ENCODE measurements at regions not wholly inside any gene's neighbourhood (a gene's known extent, or its start where the extent isn't known, plus 50 kb on each side); places are given as distances from the start of the nearest gene placed in this dataset.
"Not testable (repeated sequence)": the region's sequence is repeated elsewhere in the genome, so short reads cannot be mapped to it uniquely, and the experiment has no call there.

DNA sequence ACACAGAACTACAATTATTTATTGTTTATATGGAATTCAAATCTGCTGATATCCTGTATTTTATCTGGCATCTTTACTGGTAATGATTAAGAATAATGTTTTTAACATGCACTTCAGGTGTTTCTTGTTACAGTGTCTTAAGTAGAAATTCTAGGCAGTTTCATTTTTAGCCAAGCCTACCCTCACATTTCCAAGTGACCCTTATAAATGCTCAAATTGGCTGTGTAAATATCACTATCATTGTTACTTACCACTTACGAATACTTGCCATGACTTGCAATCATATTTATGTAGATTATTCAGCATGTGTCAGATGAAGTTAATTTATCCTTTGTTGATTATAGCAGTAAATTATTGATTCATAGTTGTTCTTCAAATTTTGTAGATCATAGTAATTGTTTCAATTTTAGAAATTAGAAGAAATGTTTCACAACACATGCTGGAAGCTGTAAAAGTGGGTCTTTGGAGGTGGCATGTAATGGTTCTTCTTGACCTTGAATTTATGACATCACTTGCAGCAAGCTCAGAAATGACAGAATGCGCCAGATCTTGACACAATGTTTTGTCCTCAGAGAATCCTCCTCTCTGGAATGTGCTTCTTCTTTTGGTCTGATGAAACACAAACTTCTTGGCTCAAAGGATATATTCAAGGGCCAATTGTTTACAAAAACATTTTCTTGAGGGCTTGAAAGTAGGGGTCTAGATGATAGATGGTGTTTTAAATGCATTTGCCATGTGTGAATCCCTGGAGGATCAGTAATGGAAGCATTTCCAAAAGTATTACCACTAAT, 471.8 kb downstream of the COL12A1 start:
- DNase-seq (ENCODE audit: low read depth in 2 of 3, low spot score in 2 of 3): no peak

DNA sequence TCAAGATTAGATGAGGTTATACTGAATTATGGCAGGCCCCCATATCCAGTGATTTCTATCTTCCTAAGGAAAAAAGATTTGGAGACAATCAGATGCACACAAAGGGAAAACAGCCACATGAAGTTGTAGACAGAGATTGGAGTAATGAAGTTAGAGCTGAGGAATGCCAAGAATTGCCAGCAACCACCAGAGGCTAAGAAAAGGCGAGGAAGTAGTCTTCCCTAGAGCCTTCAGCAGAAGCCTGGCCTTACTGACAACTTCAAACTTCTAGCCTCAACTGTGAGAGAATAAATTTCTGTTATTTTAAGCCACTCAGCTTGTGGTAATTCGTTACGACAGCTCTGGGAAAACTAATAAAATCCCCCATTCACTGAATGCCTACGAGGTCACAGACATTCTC, 473.9 kb downstream of the COL12A1 start:
- DNase-seq (ENCODE audit: low read depth in 2 of 3, low spot score in 2 of 3): no peak

DNA sequence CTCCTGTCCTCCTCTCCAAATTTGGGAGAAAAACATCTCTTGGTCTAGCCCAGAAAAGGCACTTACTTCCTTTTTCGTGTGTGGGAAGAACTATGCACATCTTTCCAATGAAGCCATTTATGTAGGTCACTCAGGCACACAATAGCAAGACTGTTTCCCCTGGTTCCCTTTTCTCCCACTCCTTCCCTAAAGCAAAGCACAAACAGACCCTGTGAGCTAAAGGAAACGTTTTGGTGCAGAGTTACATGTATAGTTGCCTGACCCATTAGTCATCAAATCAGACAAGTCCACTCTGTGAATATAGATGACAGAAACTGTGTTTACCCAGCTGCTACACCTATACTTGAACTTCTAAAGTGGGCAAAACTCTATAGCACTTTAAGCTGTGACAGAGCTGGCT, 474.6 kb downstream of the COL12A1 start:
- no peak for DNase-seq (ENCODE audit: low read depth in 2 of 3, low spot score in 2 of 3)

DNA sequence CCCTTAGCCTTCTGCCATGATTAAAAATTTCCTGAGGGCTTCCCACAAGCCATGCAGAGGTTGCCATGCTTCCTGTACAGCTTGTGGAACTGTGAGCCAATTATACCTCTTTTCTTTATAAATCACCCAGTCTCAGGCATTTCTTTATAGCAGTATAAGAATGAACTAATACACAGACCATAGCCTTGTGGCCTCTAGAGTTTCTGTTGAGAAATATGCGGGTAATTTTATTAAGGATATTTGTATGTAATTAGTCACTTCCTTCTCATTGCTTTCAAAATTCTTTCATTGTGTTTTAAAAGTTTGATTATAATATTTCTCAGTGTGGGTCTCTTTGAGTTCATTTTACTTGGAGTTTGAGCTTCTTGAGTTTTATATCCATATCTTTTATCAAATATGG, 484.9 kb downstream of the COL12A1 start:
- no peak for DNase-seq (ENCODE audit: low read depth in 2 of 3, low spot score in 2 of 3)

DNA sequence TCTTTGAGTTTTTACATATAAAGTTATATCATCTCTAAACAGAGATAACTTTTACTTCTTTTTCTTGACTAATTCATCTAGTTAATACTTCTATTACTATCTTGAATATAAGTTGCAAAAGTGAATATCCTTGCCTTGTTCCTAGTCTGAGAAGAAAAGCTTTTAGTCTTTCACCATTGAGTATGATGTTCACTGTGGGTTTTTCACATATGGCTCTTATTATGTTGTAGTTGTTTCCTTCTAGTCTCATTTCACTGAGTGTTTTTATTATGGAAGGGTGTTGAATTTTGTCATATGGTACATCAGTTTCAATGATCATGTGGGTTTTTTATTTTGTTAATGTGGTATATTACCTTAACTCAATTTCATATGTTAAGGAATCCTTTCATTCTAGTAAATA, 488.3 kb downstream of the COL12A1 start:
- no peak for DNase-seq (ENCODE audit: low read depth in 2 of 3, low spot score in 2 of 3)

DNA sequence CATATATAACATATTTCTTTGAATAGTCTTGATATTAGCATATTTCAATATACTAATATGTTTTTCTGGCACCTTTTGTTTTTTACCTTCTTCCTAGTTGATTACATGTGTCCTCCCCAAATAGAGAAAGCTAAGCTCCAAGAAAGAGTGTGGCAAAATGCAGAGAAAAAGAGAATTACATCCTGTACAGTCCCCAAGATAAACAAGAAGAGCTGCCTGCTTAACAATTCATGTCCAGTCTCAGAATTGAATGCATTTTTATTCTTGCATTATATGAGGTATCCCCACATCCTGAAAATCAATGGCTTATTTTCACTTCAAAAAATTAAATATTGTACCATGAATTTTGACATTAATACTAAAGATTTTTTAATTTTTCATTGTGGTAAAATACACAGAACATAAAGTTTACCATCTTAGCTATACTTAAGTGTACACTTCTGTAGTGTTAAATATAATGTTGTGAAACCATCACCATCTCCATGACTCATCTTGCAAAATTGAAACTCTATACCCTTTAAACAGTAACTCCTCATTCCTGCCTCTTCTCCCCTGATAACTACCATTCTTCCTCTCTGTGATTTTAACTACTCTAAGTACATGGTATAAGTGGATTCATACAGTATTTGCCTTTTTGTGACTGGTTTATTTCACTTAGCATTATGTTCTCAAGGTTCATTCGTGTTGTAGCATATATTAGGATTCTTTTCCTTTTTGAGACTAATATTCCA, 490.3 kb downstream of the COL12A1 start:
- no peak for DNase-seq (ENCODE audit: low read depth in 2 of 3, low spot score in 2 of 3)

DNA sequence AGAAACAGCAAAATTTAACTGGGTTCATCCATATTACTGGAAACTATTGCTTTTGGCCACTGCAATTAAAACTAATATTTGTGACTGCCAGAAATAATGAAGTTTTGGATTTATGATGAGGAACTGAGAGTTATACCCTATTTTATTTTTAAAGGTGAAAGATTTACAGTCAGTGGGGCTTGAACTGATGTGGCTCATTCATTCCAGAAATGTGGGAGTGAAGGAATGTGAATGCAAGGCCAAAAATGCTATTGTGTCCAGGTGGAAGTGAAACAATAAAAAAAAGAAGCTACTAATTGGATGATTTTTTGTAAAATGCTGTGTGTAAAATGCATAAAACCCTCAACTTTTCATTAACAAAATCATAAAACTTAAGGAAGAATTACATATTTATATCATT, 491.9 kb downstream of the COL12A1 start:
- no peak for DNase-seq (ENCODE audit: low read depth in 2 of 3, low spot score in 2 of 3)

DNA sequence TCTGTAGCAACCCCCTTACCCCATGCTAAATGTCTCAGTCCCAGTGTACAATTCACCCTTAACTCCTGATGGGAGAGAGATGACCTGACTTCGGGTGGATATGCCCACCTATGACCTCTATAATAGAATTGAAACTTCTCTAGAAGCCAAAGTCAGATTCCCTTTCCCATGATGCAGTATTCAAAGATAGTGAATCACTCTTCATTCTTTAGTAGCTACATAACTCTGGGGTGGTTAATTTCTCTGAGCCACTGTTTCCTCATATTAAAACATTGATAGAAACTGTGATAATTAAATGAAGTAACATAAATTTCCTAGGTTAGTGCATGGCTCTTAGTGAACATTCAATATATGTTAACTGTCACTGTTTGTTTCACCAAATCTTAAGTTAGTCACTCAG, 500.4 kb downstream of the COL12A1 start:
- no peak for DNase-seq (ENCODE audit: low read depth in 2 of 3, low spot score in 2 of 3)

DNA sequence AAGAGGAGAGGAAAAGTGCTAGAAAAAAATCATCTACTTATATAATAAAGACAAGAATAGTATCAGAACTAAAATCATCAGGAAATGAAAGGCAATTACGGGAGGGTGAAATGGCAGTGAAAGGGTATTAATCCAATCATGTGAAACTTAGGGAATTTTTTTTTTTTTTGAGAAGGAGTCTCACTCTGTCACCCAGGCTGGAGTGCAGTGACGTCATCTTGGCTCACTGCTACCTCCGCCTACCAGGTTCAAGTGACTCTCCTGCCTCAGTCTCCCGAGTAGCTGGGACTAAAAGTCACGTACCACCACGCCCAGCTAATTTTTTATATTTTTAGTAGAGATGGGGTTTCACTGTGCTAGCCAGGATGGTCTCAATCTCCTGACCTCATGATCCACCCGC, 501.3 kb downstream of the COL12A1 start:
- not testable (repeated sequence) for DNase-seq (ENCODE audit: low read depth in 2 of 3, low spot score in 2 of 3)

DNA sequence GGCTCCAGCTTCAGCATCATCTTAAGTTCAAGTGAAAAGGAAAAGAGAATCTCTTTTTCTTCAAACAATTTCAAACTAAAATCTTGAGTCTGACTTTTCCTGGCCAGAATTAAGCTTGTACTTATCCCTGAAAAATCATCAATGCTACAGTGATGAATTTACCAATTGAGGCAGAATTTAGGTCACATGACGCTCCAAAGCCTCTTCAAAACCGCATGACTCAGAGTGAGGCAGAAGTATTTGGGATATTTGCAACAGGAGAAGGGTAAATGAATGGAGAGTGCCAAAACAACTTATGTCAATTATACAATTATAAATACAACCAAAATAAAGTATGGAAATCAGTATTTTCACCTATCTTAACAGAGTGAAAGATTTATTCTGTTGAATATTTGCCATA, 515.5 kb downstream of the COL12A1 start:
- DNase-seq (ENCODE audit: low read depth in 2 of 3, low spot score in 2 of 3): no peak

DNA sequence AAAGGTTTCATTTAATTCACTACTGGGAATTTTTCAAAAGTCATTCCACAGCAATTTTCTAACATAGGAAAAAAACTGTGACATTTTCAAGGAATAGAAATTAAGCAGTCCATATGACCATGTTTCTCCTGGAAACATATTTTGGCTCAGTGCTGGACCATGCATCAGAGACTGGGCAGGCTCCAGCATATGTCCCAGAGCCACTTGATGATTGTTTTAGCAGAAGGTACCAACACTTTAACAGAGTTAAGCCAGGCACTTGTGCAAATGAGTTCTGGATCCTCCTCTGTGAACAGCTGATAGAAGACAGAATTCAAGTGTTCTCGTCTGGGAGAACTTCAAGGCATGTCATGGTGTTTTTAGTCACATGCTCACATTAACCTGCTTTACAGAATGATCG, 516.3 kb downstream of the COL12A1 start:
- no peak for DNase-seq (ENCODE audit: low read depth in 2 of 3, low spot score in 2 of 3)

DNA sequence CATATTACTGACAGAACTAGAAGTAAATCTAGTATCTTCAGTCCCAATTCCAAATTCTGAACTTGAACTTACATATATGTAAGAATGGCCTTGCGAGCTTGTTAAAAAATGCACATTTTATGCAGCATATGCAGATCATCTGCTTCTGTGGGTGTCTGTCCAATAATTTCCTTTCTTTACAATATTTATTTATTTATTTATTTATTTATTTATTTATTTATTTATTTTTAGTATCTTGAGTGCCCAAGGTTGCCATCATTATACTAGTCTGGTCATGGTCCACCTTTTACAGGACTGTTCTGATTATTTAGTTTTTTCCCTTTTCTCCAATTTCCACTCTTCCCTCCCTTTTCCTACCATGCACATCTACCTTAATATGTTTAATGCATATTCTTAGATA, 528.4 kb downstream of the COL12A1 start:
- no peak for DNase-seq (ENCODE audit: low read depth in 2 of 3, low spot score in 2 of 3)

DNA sequence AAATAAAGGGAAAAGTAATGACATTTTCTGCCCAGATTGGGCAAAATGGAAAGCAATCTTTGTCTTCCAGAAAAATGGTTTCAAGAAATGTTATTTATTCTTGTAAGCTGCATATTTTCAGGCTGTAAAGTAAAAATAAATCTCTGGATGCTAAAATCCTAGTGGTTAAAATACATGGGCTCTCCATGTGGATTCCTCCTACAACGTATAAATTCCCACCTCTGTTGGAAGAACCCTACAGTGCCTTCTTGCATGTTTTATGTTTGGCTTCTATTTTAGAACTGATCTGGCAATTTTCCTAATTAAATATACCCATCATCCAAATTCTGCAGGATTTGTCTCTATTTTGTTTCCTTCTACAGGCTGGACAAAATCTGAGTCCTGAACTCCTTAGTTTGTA, 528.9 kb downstream of the COL12A1 start:
- DNase-seq (ENCODE audit: low read depth in 2 of 3, low spot score in 2 of 3): no peak

DNA sequence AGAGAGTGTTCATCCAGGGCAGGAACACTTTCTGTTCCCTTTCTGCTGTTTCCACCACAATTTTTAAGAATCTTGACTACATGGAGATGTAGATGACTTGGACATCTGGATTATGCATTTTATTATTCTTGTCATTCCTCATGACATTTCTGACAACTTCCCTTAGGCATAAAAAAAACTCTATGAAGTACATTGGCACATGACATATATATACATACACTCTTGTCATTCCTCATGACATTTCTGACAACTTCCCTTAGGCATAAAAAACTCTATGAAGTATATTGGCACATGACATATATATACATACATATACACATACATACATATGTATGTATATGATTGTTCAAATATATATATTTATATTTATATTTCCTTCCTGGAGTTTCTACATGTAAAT, 531.5 kb downstream of the COL12A1 start:
- no peak for DNase-seq (ENCODE audit: low read depth in 2 of 3, low spot score in 2 of 3)

DNA sequence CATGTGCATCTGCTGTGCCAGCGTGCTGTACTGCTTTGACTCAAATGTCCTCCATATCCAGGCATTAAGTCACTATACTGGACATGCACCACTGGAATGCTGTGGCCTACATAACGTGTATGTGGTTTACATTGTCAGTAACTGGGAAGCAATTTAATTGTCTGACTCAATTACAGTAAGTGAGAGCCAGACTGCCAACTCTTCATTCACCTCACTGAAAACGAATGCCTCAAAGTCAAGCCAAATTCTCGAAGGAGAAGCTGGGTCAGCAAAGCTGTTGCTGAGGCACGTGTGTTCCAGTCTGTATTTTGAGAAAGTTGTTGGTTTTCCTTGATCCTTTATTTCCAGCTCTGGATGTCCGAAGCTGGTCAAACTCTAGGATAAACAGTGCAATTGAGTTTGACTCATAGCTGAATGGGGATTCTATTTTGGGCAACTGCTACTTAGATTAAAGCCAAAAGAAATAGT, 534.3 kb downstream of the COL12A1 start:
- DNase-seq (ENCODE audit: low read depth in 2 of 3, low spot score in 2 of 3): no peak

DNA sequence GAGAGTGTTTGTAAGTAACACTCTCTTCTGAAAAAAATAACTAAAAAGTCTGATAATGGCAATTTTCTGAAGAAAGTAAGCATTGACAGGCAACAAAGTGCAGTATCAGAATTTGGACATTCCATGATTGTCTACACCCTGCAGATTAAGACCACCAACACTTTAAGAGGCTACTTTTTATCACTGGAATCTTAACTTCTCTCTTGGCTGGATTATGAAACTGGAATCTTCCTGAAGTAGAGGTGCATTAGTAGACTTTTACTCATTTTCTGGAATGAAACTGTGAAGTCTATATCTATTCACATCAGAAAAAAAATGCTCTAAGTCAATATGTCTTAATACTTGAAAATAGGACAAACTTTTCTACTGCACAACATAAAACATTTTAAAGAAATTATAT, 547.5 kb downstream of the COL12A1 start:
- no peak for DNase-seq (ENCODE audit: low read depth in 2 of 3, low spot score in 2 of 3)

DNA sequence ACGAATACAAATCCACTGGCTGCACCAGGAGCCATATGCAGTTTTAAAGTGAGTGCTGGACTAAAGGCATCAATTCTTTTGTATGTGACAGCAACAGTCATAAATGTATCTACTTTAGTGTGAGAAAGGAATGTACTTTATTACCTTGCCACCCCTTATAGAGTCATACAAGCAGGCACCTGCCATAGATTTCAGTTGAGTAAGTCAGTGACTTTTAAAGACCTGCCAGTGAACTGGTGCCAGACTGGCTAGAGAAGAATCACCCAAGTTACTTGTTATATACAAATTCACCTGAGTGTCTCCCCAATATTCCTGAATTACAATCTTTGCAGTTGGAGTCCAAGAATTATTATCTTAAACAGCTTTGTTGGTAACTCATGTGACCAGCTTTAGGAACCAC, 547.9 kb downstream of the COL12A1 start:
- no peak for DNase-seq (ENCODE audit: low read depth in 2 of 3, low spot score in 2 of 3)

DNA sequence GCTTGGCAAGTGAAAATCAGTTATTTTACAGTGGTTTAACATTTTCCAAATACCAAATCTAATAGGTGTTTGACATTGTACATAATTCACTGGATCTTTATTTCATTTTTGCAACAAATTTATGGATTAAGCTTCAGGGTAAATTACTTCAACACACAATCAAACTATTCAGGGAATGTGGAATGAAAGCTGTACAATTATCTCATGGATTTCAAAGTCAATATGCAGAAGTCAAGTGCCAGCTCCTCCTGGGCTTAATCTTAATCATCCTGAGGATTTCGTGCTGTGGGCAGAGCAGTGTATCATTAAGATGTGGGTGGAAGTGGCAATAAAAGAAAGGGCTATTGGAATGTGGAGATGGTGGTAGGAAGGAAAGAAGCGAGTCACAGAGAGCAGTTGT, 548.8 kb downstream of the COL12A1 start:
- no peak for DNase-seq (ENCODE audit: low read depth in 2 of 3, low spot score in 2 of 3)

DNA sequence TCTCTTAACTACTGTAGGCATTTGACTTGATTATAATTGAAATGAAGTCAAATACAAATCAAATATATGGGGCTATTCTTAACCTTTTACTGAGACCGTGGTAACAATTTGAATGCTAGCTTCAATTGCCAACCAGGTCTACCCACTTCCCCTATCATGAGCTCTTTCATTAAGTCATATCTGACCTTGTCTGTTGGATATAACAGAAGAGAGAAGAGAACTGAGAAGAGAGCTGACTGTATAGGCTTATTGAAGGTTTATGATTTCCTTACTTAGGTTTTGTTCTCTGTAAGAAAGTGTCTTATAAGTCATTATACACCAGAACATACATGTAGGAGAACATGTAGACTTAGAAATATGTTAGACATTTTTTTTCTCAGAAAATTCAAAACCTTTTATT, 549.4 kb downstream of the COL12A1 start:
- DNase-seq (ENCODE audit: low read depth in 2 of 3, low spot score in 2 of 3): no peak

DNA sequence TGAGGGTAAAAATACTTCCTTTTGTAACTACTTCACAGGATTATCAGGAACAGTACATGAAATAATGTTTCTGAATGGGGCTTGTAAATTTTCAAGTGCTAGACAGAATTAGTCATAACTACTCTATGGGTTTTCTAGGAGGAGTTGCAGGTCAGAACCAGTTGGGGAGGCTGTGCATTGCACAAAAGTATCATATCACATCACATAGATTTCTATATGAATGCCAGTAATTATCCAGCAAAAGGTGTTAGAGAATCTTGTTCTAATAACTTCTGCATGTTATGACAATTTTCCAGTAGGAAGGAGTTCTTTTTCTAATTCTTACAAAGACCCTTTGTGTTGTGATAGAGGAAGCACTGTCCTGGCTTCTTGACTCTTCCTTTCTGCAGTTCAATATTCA, 551.6 kb downstream of the COL12A1 start:
- DNase-seq (ENCODE audit: low read depth in 2 of 3, low spot score in 2 of 3): no peak

DNA sequence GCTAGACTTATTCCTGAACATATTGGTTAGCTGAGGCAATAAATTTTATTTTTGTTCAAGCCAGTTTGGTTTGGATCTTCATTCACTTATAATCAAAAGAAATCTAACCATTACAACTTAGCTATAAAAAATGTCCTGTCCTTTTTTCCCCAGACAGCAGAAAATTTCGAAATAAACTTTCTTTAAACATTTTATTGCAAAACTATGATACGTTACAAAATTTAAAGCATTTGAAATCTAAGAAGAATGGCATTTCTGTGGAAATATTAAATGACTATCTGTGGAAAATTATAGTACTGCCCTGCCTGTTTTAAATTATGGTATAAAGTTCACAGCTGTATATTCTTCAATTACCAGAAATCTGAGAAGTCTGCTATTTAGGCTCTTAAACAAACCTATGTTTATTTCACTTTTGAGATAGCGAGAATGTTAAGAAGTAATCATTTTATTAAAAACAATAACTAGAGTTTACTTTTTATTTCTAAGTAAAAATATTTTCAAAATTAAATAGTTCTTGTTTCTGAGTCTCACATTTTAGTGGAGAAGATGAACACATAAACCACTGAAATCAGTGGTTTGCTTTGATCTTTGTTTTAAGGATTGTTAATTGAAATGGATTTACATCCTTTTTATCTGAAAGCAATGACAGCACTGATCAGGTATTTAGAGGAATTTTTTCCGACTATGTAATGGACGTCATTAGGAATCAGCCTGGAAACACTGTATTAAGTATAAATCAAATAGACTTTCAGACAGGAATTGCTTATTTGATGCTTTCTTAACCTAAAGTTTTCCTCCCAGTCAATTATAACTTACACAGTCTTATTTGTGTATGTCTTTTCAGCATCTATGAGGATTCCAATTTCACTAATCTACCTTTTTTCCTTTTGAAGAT, 553.7 kb downstream of the COL12A1 start:
- DNase-seq (ENCODE audit: low read depth in 2 of 3, low spot score in 2 of 3): no peak

Measured in hematopoietic multipotent progenitor cell (in vitro differentiated cells).